PC-3 (cell line): ENCODE measurements at regions not wholly inside any gene's neighbourhood (a gene's known extent, or its start where the extent isn't known, plus 50 kb on each side); places are given as distances from the start of the nearest gene placed in this dataset.

Experiments
- ATAC-seq: fragments of 200-7000 bp; cut with Tn5 transposase; 2 replicates; pipeline ENCODE4 v1.9.1; 2020; ENCODE audit warnings: mild to moderate bottlenecking, moderate library complexity
- BruUV-seq: library from RNA; stranded (reverse); fragments of 400-500 nt; replicated peaks from 2 replicates; lab custom pipeline; 2021; lab: Mats Ljungman, UMichigan
- CTCF ChIA-PET: fragments of 300-600 bp; sonication (Branson Sonifier 250); formaldehyde crosslinking; loops from one replicate; lab custom pipeline; 2022; ENCODE audit warnings: antibody characterized with exemption; lab: Charles Lee
- POLR2A ChIA-PET: fragments of 300-600 bp; sonication (Branson Sonifier 250); formaldehyde crosslinking; loops from one replicate; lab custom pipeline; 2022; ENCODE audit warnings: antibody characterized with exemption; ENCODE audit not compliant: unreplicated experiment; lab: Charles Lee
- DNase-seq: peaks from one replicate; pipeline ENCODE4 v3.0.0-alpha.2; 2015
- H2AFZ ChIP-seq: fragments of 300-600 bp; sonication (generic); 2 replicates; pipeline ENCODE4 v1.6.0; 2016; ENCODE audit warnings: antibody characterized with exemption, low read length
- H3F3A ChIP-seq: fragments of 300-600 bp; sonication (generic); one replicate; pipeline ENCODE4 v1.6.0; 2017; ENCODE audit warnings: antibody characterized with exemption, low read length, control low read depth, mild to moderate bottlenecking; ENCODE audit not compliant: unreplicated experiment
- H3K27ac ChIP-seq: fragments of 300-600 bp; sonication (generic); 2 replicates; pipeline ENCODE4 v1.5.1; 2016; ENCODE audit warnings: mild to moderate bottlenecking, low read length
- H3K27me3 ChIP-seq: fragments of 300-600 bp; sonication (generic); 2 replicates; pipeline ENCODE4 v1.6.1; 2016; ENCODE audit warnings: low read length, mixed read lengths
- H3K36me3 ChIP-seq: fragments of 300-600 bp; sonication (generic); 2 replicates; pipeline ENCODE4 v1.6.1; 2016; ENCODE audit warnings: low read depth, mixed run types, low read length, mixed read lengths
- H3K4me1 ChIP-seq: fragments of 300-600 bp; sonication (generic); 2 replicates; pipeline ENCODE4 v1.5.1; 2016; ENCODE audit warnings: low read length; ENCODE audit not compliant: insufficient read depth
- H3K4me2 ChIP-seq: fragments of 300-600 bp; sonication (generic); 2 replicates; pipeline ENCODE4 v1.6.0; 2016; ENCODE audit warnings: low read length
- H3K4me3 ChIP-seq: fragments of 300-600 bp; sonication (generic); 2 replicates; pipeline ENCODE4 v1.5.1; 2016; ENCODE audit warnings: mild to moderate bottlenecking, low read length, mixed read lengths
- H3K79me2 ChIP-seq: fragments of 300-600 bp; sonication (generic); 2 replicates; pipeline ENCODE4 v1.6.1; 2017; ENCODE audit warnings: low read length, mixed read lengths
- H3K9ac ChIP-seq: fragments of 300-600 bp; sonication (generic); 2 replicates; pipeline ENCODE4 v1.6.0; 2016; ENCODE audit warnings: mild to moderate bottlenecking, low read length
- H3K9me2 ChIP-seq: fragments of 300-600 bp; sonication (generic); replicated peaks from 2 replicates; pipeline ENCODE4 v1.6.1; 2016; ENCODE audit warnings: mixed run types, low read length, mixed read lengths
- H3K9me3 ChIP-seq: fragments of 300-600 bp; sonication (generic); 2 replicates; pipeline ENCODE4 v1.6.1; 2016; ENCODE audit warnings: low read length, mixed read lengths
- H4K20me1 ChIP-seq: fragments of 300-600 bp; sonication (generic); 2 replicates; pipeline ENCODE4 v1.6.1; 2016; ENCODE audit warnings: low read length, mixed read lengths
- CTCF ChIP-seq: fragments of 300-600 bp; sonication (generic); conservative IDR thresholded peaks from 2 replicates; pipeline ENCODE4 v1.5.1; 2017; ENCODE audit warnings: antibody characterized with exemption, low read depth, mild to moderate bottlenecking, low read length
- EZH2 ChIP-seq: fragments of 300-600 bp; sonication (generic); IDR thresholded peaks from one replicate; pipeline ENCODE4 v1.6.1; 2017; ENCODE audit warnings: antibody characterized with exemption, mild to moderate bottlenecking, low read length; ENCODE audit not compliant: unreplicated experiment
- EZH2phosphoT487 ChIP-seq: fragments of 300-600 bp; sonication (generic); IDR thresholded peaks from 2 replicates; pipeline ENCODE4 v1.6.1; 2018; ENCODE audit warnings: mild to moderate bottlenecking, antibody characterized with exemption, low read length, borderline replicate concordance
- intact Hi-C: fragments of 100-400 bp; cut with micrococcal nuclease; formaldehyde crosslinking; loops from 2 replicates; pipeline ENCODE4 v1.9.0; 2023

DNA sequence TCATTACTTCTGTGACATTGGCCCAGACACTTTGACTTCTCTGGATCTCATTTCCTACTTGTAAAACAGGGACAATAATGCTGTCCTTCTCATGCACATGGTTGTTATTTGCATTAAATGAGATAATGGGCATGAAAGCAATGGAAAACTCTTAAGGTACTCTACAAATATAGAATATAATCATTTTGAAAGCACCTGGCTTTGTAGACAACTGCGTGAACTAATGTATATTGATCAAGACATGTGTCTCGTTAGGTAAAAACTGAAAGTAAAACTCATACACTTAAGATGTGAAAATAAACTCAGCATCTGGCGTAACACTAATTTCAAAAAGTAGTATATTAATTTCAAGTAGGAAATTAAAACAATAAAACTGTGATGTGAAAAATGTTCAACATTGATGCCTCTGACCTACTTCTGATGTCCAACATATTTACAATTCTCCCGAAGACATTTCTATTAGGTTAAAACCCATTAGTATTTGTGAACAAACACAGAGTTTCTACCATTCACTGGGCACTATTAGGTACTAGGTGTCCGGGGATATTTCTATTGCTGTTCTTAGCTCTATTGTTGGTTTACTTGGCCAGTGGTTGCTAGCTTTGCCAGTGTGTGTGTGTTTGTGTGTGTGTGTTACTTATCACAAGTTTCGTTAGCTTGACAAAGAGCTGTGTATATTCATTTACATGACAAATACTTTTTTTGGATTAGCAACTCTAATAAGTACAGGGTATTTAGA lies 220.5 kb downstream of the KCNRG start:
- no peaks in the 10 kb centered on the region for H3K27me3 ChIP-seq
- H3F3A ChIP-seq, result no peaks in the 10 kb centered on the region
- no peaks in the 10 kb centered on the region for H3K79me2 ChIP-seq
- H3K27ac ChIP-seq, result no peak overlapping the region
- ChIA-PET POLR2A (interaction anchor here (0.6 kb wide), 1 partner anchor 9 kb away, joined by 3 read pairs; no protein-coding TSS in a partner anchor), CTCF (no interaction called here)
- H2AFZ ChIP-seq, result no peak overlapping the region
- H3K9ac ChIP-seq, result no peak overlapping the region
- intact Hi-C loops, result no loop called here
- TF ChIP-seq EZH2 (no peak), EZH2phosphoT487 (no peak), CTCF (no peak)
- no peak overlapping the region for H3K4me3 ChIP-seq
- H3K9me3 ChIP-seq, result no peaks in the 10 kb centered on the region
- no peaks in the 10 kb centered on the region for H4K20me1 ChIP-seq
- no TSS peak for BruUV-seq
- no peaks in the 10 kb centered on the region for H3K36me3 ChIP-seq
- H3K9me2 ChIP-seq, result no peaks in the 10 kb centered on the region
- no peak overlapping the region for H3K4me2 ChIP-seq
- no peak for DNase-seq
- ATAC-seq, result no peak
- no peaks in the 10 kb centered on the region for H3K4me1 ChIP-seq

DNA sequence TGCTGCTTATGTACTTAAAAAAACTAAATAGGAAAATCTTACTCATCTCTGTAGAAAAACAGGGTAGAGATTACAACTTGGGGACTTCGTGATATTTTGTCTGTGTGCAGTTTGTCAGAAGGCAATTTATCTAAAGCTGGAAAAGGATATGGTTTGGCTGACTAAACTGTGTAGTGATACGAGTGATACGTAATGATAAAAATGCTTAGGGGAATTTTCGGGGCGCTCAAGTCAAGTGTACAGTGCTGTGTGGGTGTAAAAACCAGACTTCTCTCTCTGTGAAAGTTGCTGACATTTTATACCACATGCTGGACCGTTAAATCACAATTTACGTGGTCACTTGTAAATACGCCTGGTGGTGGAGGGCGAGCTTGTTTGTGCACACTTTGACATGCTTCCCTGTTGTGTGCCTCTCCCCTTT lies 221.7 kb downstream of the KCNRG start:
- Histone ChIP-seq H3K9me2 (no peaks in the 10 kb centered on the region), H3K4me3 (no peak overlapping the region), H3K36me3 (no peaks in the 10 kb centered on the region), H3K4me2 (no peak overlapping the region), H3K27me3 (no peaks in the 10 kb centered on the region), H4K20me1 (no peaks in the 10 kb centered on the region), H3K27ac (no peak overlapping the region), H3K4me1 (peaks cover 6% of the 10 kb centered on the region), H3K9me3 (no peaks in the 10 kb centered on the region), H3K79me2 (no peaks in the 10 kb centered on the region), H3F3A (no peaks in the 10 kb centered on the region), H3K9ac (no peak overlapping the region), H2AFZ (no peak overlapping the region)
- ChIA-PET POLR2A (no interaction called here), CTCF (no interaction called here)
- no peak for TF ChIP-seq CTCF
- BruUV-seq, result no TSS peak
- intact Hi-C loops, result no loop called here
- ATAC-seq, result no peak
- no peak for DNase-seq

GRCh38 chr13:50238922-50239321 lies 223.7 kb downstream of the KCNRG start:
- CTCF ChIA-PET, result no interaction called here
- H3K27ac ChIP-seq, result no peak overlapping the region

More at GRCh38 chr13:50238922-50239321, 223.7 kb downstream of the KCNRG start:
- Histone ChIP-seq H3K4me1 (peaks cover 8% of the 10 kb centered on the region), H3K27me3 (no peaks in the 10 kb centered on the region), H3K9me2 (no peaks in the 10 kb centered on the region), H2AFZ (no peak overlapping the region), H3K36me3 (no peaks in the 10 kb centered on the region), H3F3A (no peaks in the 10 kb centered on the region), H4K20me1 (no peaks in the 10 kb centered on the region), H3K9me3 (no peaks in the 10 kb centered on the region), H3K4me3 (no peak overlapping the region), H3K9ac (no peak overlapping the region), H3K79me2 (no peaks in the 10 kb centered on the region), H3K4me2 (no peak overlapping the region)
- no peak for ATAC-seq
- TF ChIP-seq EZH2 (no peak), EZH2phosphoT487 (no peak), CTCF (no peak)
- BruUV-seq, result no TSS peak
- POLR2A ChIA-PET, result no interaction called here
- no peak for DNase-seq
- intact Hi-C loops, result no loop called here
